Lower lobe of right lung (tissue), 2 donors: ENCODE measurements at regions not wholly inside any gene's neighbourhood (a gene's known extent, or its start where the extent isn't known, plus 50 kb on each side); places are given as distances from the start of the nearest gene placed in this dataset.

ENCODE experiments used
- ATAC-seq, 2 donors: fragments of 200-7000 bp; cut with Tn5 transposase; one replicate each; pipeline ENCODE4 v1.9.1; 2020 to 2022; ENCODE audit warnings: mild to moderate bottlenecking in 2 of 2, moderate library complexity in 2 of 2
- DNase-seq: peaks from one replicate; pipeline ENCODE4 v3.0.0-alpha.2; 2020
- H3K27ac ChIP-seq: fragments of 200-600 bp; one replicate; pipeline ENCODE4 v1.8.0; 2022
- H3K27me3 ChIP-seq: fragments of 200-600 bp; one replicate; pipeline ENCODE4 v1.8.0; 2022; ENCODE audit warnings: low read depth
- H3K36me3 ChIP-seq: fragments of 200-600 bp; one replicate; pipeline ENCODE4 v1.8.0; 2022; ENCODE audit warnings: mild to moderate bottlenecking
- H3K4me1 ChIP-seq: fragments of 200-600 bp; one replicate; pipeline ENCODE4 v1.8.0; 2022
- H3K4me3 ChIP-seq: fragments of 200-600 bp; one replicate; pipeline ENCODE4 v1.8.0; 2022; ENCODE audit warnings: mild to moderate bottlenecking
- H3K9me3 ChIP-seq: fragments of 200-600 bp; one replicate; pipeline ENCODE4 v1.8.0; 2022
- intact Hi-C: fragments of 100-400 bp; cut with DNase I; formaldehyde crosslinking; loops from one replicate; pipeline ENCODE4 v1.11.0; 2022
- TF ChIP-seq, protein P1 (sequence below): fragments of 200-600 bp; IDR thresholded peaks from one replicate; pipeline ENCODE4 v1.8.0; 2022; ENCODE audit warnings: antibody characterized with exemption, mild to moderate bottlenecking
- donor health status: DM: no; HTN: yes; CAD: no; lungs with severe emphysema.

DNA sequence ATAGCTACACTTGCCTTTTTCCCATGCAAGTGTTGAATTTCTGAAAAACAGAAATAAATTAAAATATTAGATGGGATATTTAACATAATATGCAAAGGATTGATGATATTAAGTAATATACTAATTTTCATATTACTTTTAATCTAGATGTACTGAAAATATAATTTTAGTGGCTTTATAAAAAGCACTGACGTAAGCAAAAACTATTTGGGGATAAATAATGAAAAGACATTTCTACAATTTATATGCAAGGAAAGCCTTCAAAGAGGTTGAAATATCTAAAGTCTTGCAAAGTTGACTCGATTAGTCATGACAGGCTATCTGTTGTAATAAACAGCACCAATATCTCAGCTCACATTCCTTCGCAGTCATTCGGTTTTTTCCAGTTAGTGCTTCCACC, 94.9 kb upstream of the ABCB5 start:
- TF ChIP-seq, protein P1, sequence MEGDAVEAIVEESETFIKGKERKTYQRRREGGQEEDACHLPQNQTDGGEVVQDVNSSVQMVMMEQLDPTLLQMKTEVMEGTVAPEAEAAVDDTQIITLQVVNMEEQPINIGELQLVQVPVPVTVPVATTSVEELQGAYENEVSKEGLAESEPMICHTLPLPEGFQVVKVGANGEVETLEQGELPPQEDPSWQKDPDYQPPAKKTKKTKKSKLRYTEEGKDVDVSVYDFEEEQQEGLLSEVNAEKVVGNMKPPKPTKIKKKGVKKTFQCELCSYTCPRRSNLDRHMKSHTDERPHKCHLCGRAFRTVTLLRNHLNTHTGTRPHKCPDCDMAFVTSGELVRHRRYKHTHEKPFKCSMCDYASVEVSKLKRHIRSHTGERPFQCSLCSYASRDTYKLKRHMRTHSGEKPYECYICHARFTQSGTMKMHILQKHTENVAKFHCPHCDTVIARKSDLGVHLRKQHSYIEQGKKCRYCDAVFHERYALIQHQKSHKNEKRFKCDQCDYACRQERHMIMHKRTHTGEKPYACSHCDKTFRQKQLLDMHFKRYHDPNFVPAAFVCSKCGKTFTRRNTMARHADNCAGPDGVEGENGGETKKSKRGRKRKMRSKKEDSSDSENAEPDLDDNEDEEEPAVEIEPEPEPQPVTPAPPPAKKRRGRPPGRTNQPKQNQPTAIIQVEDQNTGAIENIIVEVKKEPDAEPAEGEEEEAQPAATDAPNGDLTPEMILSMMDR = no peak
- Histone ChIP-seq H3K4me1 (no peaks in the 10 kb centered on the region), H3K27ac (no peak overlapping the region), H3K4me3 (no peak overlapping the region), H3K9me3 (no peaks in the 10 kb centered on the region), H3K36me3 (no peaks in the 10 kb centered on the region), H3K27me3 (no peaks in the 10 kb centered on the region)
- intact Hi-C loops = no loop called here
- DNase-seq (no peak), ATAC-seq (no peak)

DNA sequence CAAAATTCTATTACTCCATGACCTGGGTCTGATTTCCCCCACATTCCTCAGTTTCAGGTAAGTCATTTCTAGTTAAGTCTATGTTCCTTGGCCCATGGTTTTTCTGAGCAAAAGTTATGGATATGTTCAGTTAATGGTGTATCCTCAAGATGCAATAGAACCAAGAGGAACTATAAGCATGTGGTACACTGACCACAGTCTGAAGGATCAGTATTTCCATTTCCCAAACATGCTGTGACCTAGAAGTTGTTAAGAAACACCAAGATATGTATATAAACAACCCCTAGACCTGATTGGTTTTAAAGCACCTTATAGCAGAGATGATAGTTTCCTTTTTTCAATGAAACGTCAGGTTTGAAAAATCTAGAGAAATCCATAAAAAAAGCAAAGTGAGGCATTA, 94.2 kb upstream of the ABCB5 start:
- ATAC-seq (peak in 1 of 2 donors; percentile 15), DNase-seq (no peak)
- intact Hi-C loops = no loop called here
- H3K9me3 ChIP-seq = no peaks in the 10 kb centered on the region
- no peaks in the 10 kb centered on the region for H3K27me3 ChIP-seq
- no peaks in the 10 kb centered on the region for H3K4me1 ChIP-seq
- TF ChIP-seq, protein P1 = no peak
- no peak overlapping the region for H3K4me3 ChIP-seq
- H3K36me3 ChIP-seq = no peaks in the 10 kb centered on the region
- no peak overlapping the region for H3K27ac ChIP-seq

DNA sequence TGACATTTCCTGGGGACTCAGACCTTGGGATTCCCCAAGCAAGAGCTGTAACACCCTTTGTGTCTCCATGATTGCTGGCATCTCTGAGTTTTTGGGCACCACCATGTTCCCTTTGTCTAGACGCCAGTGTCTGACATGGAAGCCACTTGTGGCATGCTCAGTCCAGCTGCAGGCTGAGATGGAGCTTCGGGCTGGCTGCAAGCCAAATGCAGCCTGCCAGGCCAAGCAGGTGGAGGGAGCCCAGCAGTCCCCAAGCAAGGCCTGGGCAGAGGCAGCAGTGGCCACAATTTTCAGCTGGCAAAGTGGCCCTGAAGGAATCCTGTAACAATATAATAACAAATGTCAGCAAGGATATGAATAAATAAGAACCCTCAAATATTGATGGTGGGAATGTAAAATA, 86.2 kb upstream of the ABCB5 start:
- ATAC-seq (no peak), DNase-seq (no peak)
- Histone ChIP-seq H3K9me3 (no peaks in the 10 kb centered on the region), H3K4me3 (no peak overlapping the region), H3K27me3 (no peaks in the 10 kb centered on the region), H3K27ac (no peak overlapping the region), H3K4me1 (no peaks in the 10 kb centered on the region), H3K36me3 (no peaks in the 10 kb centered on the region)
- intact Hi-C loops = no loop called here
- TF ChIP-seq, protein P1 = no peak

DNA sequence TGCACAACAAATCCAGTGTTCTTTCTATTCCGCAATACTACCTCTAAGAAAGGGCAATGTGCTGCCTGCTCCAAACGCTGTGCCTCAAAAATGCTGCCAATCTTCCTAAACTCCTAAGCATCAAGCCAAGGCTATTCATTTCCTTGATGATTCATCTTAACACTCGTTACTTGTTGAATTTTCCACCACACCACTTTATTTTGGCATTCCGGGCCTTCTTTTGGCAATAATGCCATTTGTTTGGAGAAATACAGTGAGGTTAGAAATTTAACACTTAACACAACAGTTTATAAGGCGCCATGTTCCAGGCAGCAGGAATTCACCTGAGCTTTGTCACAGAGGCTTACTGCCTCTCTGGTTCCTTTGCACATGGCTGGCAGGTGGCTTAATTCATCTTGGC, 82.6 kb upstream of the ABCB5 start:
- Histone ChIP-seq H3K27me3 (no peaks in the 10 kb centered on the region), H3K9me3 (no peaks in the 10 kb centered on the region), H3K27ac (no peak overlapping the region), H3K36me3 (no peaks in the 10 kb centered on the region), H3K4me1 (no peaks in the 10 kb centered on the region), H3K4me3 (no peak overlapping the region)
- ATAC-seq (no peak), DNase-seq (no peak)
- intact Hi-C loops = no loop called here
- TF ChIP-seq, protein P1 = no peak

DNA sequence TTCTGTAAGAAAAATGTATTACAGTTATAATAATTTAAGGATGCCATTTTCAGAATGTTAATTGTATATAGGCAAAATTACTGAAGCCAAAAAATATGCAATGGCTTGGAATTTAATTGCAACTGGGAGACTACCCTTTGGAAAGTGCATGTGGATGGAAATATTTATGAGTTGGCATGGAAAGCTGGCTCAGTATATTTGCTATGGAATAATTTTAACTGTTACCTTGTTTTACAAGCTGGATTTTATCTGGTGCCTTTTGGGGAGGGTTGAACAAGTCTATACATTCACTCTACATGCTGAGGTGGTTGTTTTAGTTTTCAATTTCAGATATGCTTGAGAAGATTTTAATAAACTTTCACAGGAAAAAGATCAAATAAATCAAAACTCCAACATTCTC, 80.9 kb upstream of the ABCB5 start:
- Histone ChIP-seq H3K36me3 (no peaks in the 10 kb centered on the region), H3K9me3 (no peaks in the 10 kb centered on the region), H3K27ac (no peak overlapping the region), H3K4me1 (no peaks in the 10 kb centered on the region), H3K4me3 (no peak overlapping the region), H3K27me3 (no peaks in the 10 kb centered on the region)
- intact Hi-C loops = no loop called here
- no peak for ATAC-seq
- DNase-seq = no peak
- TF ChIP-seq, protein P1 = no peak

DNA sequence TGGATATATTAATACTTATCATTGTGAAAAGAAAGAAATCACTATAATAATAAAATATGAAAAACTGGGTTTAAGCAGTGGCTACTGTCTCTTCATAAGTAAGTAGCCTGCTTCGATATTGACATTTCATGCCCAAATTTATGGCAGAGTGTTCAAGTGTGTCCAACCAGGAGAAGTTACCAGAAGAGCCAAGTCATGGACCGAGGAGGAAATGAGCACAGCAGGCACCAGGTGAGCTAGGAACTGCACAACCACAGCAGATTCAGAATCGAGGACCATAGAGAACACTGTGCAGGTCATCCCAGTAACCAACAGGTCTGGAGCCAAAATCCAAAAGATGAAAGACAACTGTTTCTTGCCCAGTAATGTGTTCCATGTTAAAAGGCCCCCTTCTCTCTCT, 79.9 kb upstream of the ABCB5 start:
- intact Hi-C loops = no loop called here
- Histone ChIP-seq H3K4me3 (no peak overlapping the region), H3K9me3 (no peaks in the 10 kb centered on the region), H3K36me3 (no peaks in the 10 kb centered on the region), H3K4me1 (no peaks in the 10 kb centered on the region), H3K27me3 (no peaks in the 10 kb centered on the region), H3K27ac (no peak overlapping the region)
- ATAC-seq (no peak), DNase-seq (no peak)
- TF ChIP-seq, protein P1 = no peak
